ENCODE measurements at regions not wholly inside any gene's neighbourhood (a gene's known extent, or its start where the extent isn't known, plus 50 kb on each side); places are given as distances from the start of the nearest gene placed in this dataset.
A peak's percentile ranks its signal among the peaks of the same experiment; 100 is the strongest.

DNA sequence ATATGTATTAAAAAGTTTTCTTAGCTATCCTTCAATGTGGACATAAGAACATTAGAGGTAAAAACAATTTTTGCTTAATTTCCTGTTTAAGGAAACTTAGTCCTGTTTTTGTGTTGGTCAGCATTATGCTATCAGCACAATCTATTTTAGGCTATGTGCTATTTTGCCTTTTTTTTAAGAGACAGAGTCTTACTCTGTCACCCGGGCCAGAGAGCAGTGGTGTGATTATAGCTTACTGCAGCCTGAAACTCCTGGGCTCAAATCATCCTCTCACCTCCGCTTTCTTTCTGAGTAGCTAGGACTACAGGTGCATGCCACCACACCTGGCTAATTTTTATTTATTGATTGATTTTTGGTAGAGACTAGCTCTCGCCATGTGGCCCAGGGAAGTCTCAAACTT lies 199.1 kb upstream of the TMPRSS15 start:
- TF ChIP-seq, protein P1, sequence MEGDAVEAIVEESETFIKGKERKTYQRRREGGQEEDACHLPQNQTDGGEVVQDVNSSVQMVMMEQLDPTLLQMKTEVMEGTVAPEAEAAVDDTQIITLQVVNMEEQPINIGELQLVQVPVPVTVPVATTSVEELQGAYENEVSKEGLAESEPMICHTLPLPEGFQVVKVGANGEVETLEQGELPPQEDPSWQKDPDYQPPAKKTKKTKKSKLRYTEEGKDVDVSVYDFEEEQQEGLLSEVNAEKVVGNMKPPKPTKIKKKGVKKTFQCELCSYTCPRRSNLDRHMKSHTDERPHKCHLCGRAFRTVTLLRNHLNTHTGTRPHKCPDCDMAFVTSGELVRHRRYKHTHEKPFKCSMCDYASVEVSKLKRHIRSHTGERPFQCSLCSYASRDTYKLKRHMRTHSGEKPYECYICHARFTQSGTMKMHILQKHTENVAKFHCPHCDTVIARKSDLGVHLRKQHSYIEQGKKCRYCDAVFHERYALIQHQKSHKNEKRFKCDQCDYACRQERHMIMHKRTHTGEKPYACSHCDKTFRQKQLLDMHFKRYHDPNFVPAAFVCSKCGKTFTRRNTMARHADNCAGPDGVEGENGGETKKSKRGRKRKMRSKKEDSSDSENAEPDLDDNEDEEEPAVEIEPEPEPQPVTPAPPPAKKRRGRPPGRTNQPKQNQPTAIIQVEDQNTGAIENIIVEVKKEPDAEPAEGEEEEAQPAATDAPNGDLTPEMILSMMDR (conservative IDR thresholded peaks at IDR 0.05; ENCODE audit: low read depth, low read length) = no peak
- no peak overlapping the region for H3K4me3 ChIP-seq (ENCODE audit: low read depth, low read length)
- DNase-seq (ENCODE audit: low read depth) = no peak

- TF ChIP-seq, protein P1 (conservative IDR thresholded peaks at IDR 0.05; ENCODE audit: low read depth, low read length) = no peak
- DNase-seq (ENCODE audit: low read depth) = no peak
- H3K4me3 ChIP-seq (ENCODE audit: low read depth, low read length) = no peak overlapping the region
Observed at GRCh38 chr21:18603261-18603660, 199.7 kb upstream of the TMPRSS15 start.

- TF ChIP-seq, protein P1 (conservative IDR thresholded peaks at IDR 0.05; ENCODE audit: low read depth, low read length) = no peak
- H3K4me3 ChIP-seq (ENCODE audit: low read depth, low read length) = no peak overlapping the region
- DNase-seq (ENCODE audit: low read depth) = no peak
Observed at GRCh38 chr21:18603980-18604379, 200.4 kb upstream of the TMPRSS15 start.

DNA sequence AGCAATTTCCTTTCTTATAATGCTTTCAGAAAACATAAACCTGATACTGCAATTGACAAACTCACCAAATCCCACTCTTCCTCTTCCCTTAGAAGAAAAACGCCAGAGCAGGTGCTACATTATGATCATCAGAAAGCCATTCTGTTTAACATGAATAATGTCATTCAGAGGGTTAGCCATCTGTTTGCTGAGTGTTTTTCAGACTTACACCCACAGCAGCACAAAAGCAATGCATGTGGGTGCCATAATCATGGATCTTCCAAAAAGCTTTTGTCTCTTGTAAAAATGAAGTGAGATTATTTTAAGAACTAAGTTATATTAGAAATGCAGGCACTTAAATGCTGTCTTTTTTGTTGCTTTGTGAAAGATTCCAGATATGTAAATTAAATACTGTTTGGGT lies 204.6 kb upstream of the TMPRSS15 start:
- TF ChIP-seq, protein P1 (conservative IDR thresholded peaks at IDR 0.05; ENCODE audit: low read depth, low read length) = no peak
- no peak overlapping the region for H3K4me3 ChIP-seq (ENCODE audit: low read depth, low read length)
- no peak for DNase-seq (ENCODE audit: low read depth)

DNA sequence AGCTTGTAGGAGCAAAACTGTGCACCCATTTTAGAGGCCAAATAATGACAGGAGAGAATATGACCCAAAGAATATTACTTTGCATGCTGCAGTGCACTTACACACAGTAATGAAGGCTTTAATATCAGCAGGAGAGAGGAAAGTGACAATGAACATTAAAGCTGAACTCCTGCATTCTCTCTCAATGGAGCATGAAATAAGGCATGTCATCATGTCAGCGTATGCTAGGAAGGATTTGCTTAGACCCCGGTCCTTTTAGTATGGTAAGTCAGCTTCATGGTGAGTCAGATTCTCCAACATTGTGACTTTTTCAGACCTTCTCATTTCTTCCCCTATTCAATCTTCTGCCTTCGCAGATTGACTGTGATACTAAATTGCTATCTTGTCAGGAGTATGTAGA lies 210.7 kb upstream of the TMPRSS15 start:
- no peak overlapping the region for H3K4me3 ChIP-seq (ENCODE audit: low read depth, low read length)
- TF ChIP-seq, protein P1 (conservative IDR thresholded peaks at IDR 0.05; ENCODE audit: low read depth, low read length) = no peak
- DNase-seq (ENCODE audit: low read depth) = no peak

- TF ChIP-seq, protein P1 (conservative IDR thresholded peaks at IDR 0.05; ENCODE audit: low read depth, low read length) = no peak
- peak; percentile 1 for DNase-seq (ENCODE audit: low read depth)
- no peak overlapping the region for H3K4me3 ChIP-seq (ENCODE audit: low read depth, low read length)
Observed at GRCh38 chr21:18617291-18617690, 213.7 kb upstream of the TMPRSS15 start.

DNA sequence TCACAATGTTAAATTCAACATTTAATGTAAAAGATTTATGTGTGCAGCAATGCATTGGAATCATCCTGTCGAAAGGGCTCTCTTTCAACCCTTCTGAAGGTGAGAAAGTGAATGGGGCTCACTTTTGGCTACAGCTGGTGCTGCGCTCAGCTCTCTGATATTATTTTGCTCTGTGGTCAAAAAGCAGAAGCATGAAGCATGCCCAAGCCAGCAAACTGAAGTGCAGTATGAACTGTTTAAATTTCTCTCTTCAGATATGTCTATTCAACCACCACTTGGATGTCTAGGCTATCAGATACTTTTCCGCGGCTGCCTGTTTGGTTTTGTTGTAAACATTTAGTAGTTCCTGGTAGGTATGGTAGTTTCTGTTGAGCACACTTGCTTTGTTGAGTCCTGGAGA lies 216.9 kb upstream of the TMPRSS15 start:
- TF ChIP-seq, protein P1 (conservative IDR thresholded peaks at IDR 0.05; ENCODE audit: low read depth, low read length) = no peak
- no peak overlapping the region for H3K4me3 ChIP-seq (ENCODE audit: low read depth, low read length)
- DNase-seq (ENCODE audit: low read depth) = no peak
